K562 (cell line): ENCODE measurements at regions not wholly inside any gene's neighbourhood (a gene's known extent, or its start where the extent isn't known, plus 50 kb on each side); places are given as distances from the start of the nearest gene placed in this dataset.

Experiments used
- ARID3A ChIP-seq: IDR thresholded peaks from 2 replicates; pipeline ENCODE4 v1.6.1; 2012; ENCODE audit warnings: low read depth, low read length, improper control_type of control experiment, borderline replicate concordance
- CEBPB ChIP-seq: fragments of 450-650 bp; IDR thresholded peaks from 2 replicates; pipeline ENCODE4 v1.6.1; 2016; ENCODE audit warnings: missing genetic modification characterization, missing compliant biosample characterization
- COPS2 ChIP-seq: fragments of 450-650 bp; conservative IDR thresholded peaks from 2 replicates; pipeline ENCODE4 v1.6.1; 2016; ENCODE audit warnings: mild to moderate bottlenecking, moderate library complexity
- CREB1 ChIP-seq, 2 experiments: sonication (generic) in 1 of 2; formaldehyde crosslinking in 1 of 2; IDR thresholded peaks; 2 replicates each; pipeline versions ENCODE4 v1.6.1 to v1.8.0; 2012 to 2022; ENCODE audit warnings: inconsistent platforms in 1 of 2, mild to moderate bottlenecking in 1 of 2, missing genetic modification reagents in 1 of 2, moderate library complexity in 1 of 2
- ELF2 ChIP-seq: fragments of 250-450 bp; sonication (Bioruptor Pico); IDR thresholded peaks from 2 replicates; pipeline ENCODE4 v1.5.0; 2021; ENCODE audit warnings: mild to moderate bottlenecking
- EZH2 ChIP-seq: IDR thresholded peaks from 2 replicates; pipeline ENCODE4 v1.6.1; 2012; ENCODE audit warnings: low read depth, mild to moderate bottlenecking, inconsistent platforms, low read length, borderline replicate concordance
- FOXJ2 ChIP-seq: fragments of 200-800 bp; sonication (Bioruptor generic); IDR thresholded peaks from 2 replicates; pipeline ENCODE4 v1.6.1; 2016; ENCODE audit warnings: missing genetic modification characterization, missing compliant biosample characterization
- HMG20A ChIP-seq: fragments of 450-650 bp; formaldehyde crosslinking; conservative IDR thresholded peaks from 2 replicates; pipeline ENCODE4 v1.4.0; 2020; ENCODE audit warnings: mild to moderate bottlenecking, mixed read lengths
- HSF4 ChIP-seq: fragments of 250-450 bp; sonication (Bioruptor Pico); IDR thresholded peaks from 2 replicates; pipeline ENCODE4 v2.1.2; 2022; ENCODE audit warnings: mild to moderate bottlenecking, moderate library complexity, borderline replicate concordance
- KDM1A ChIP-seq, 2 experiments: fragments of 450-650 bp; IDR thresholded peaks; 2 replicates each; pipeline ENCODE4 v1.6.1; 2016; ENCODE audit warnings: mild to moderate bottlenecking in 2 of 2
- KDM4B ChIP-seq, 2 experiments: fragments of 450-650 bp in 1 of 2; sonication (generic) in 1 of 2; IDR thresholded peaks; 2 replicates each; pipeline ENCODE4 v1.6.1; 2016 to 2017; ENCODE audit warnings: borderline replicate concordance in 2 of 2, antibody characterized with exemption in 1 of 2, low read depth in 1 of 2, mild to moderate bottlenecking in 1 of 2
- MAFF ChIP-seq: IDR thresholded peaks from 2 replicates; pipeline ENCODE4 v1.6.1; 2012; ENCODE audit warnings: low read length, improper control_type of control experiment
- MEIS2 ChIP-seq: fragments of 450-650 bp; IDR thresholded peaks from 2 replicates; pipeline ENCODE4 v1.6.1; 2014; ENCODE audit warnings: mild to moderate bottlenecking; ENCODE audit not compliant: partially characterized antibody
- MXI1 ChIP-seq: IDR thresholded peaks from 2 replicates; pipeline ENCODE4 v1.6.1; 2011; ENCODE audit warnings: low read depth, mild to moderate bottlenecking, improper control_type of control experiment, low read length
- NCOA4 ChIP-seq: fragments of 450-650 bp; IDR thresholded peaks from 2 replicates; pipeline ENCODE4 v1.6.1; 2018; ENCODE audit warnings: mild to moderate bottlenecking; ENCODE audit not compliant: partially characterized antibody
- NFIX ChIP-seq: fragments of 250-450 bp; sonication (Bioruptor Pico); IDR thresholded peaks from 2 replicates; pipeline ENCODE4 v1.4.0; 2020; ENCODE audit warnings: low read depth, mild to moderate bottlenecking, moderate library complexity
- PBX2 ChIP-seq, 2 experiments: IDR thresholded peaks in 1 of 2; conservative IDR thresholded peaks in 1 of 2; 2 replicates each; pipeline ENCODE4 v1.6.1; 2016; ENCODE audit warnings: low read depth in 2 of 2, mild to moderate bottlenecking in 1 of 2, missing compliant biosample characterization in 1 of 2, missing genetic modification characterization in 1 of 2, moderate library complexity in 1 of 2
- RAD51 ChIP-seq: fragments of 450-650 bp; IDR thresholded peaks from 2 replicates; pipeline ENCODE4 v1.7.1; 2016; ENCODE audit warnings: low read depth, mild to moderate bottlenecking, borderline replicate concordance
- RBM15 ChIP-seq: fragments of 200-400 bp; formaldehyde crosslinking; IDR thresholded peaks from 2 replicates; pipeline ENCODE4 v1.6.1; 2018; ENCODE audit warnings: mild to moderate bottlenecking, low read length, moderate library complexity; ENCODE audit not compliant: insufficient read depth
- TAF7 ChIP-seq: fragments of 450-650 bp; IDR thresholded peaks from 2 replicates; pipeline ENCODE4 v1.6.1; 2016; ENCODE audit warnings: missing genetic modification characterization, missing compliant biosample characterization
- TEAD4 ChIP-seq, 2 experiments: sonication (generic) in 1 of 2; formaldehyde crosslinking in 1 of 2; IDR thresholded peaks; 2 replicates each; pipeline versions ENCODE4 v1.6.1 to v1.8.0; 2012 to 2022; ENCODE audit warnings: borderline replicate concordance in 1 of 2, inconsistent platforms in 1 of 2, low read length in 1 of 2, mild to moderate bottlenecking in 1 of 2, missing genetic modification reagents in 1 of 2
- TRIM24 ChIP-seq, 2 experiments: fragments of 450-650 bp; IDR thresholded peaks; 2 replicates each; pipeline ENCODE4 v1.6.1; 2016
- ZFP1 ChIP-seq: fragments of 450-650 bp; formaldehyde crosslinking; IDR thresholded peaks from 2 replicates; pipeline ENCODE4 v1.4.0; 2020; ENCODE audit warnings: mild to moderate bottlenecking, mixed read lengths
- ZNF232 ChIP-seq: sonication (generic); formaldehyde crosslinking; IDR thresholded peaks from 2 replicates; pipeline ENCODE4 v1.8.0; 2022; ENCODE audit warnings: mild to moderate bottlenecking, missing genetic modification reagents
- ZNF3 ChIP-seq: fragments of 250-450 bp; sonication (Bioruptor Pico); IDR thresholded peaks from 2 replicates; pipeline ENCODE4 v1.5.0; 2021; ENCODE audit warnings: mild to moderate bottlenecking, moderate library complexity

- no peak for TF ChIP-seq PBX2 (CRISPR knock-in tag; IDR thresholded peaks at IDR 0.05; ENCODE audit: low read depth)
- peak; percentile 75 for TF ChIP-seq PBX2 (tag; conservative IDR thresholded peaks at IDR 0.05; ENCODE audit: low read depth)
- TF ChIP-seq HMG20A (CRISPR knock-in tag), result no peak
- TF ChIP-seq TRIM24 (IDR thresholded peaks at IDR 0.05), result peak in 1 of 2 experiments; percentile 47; a peak in 1 of 4 replicates
- TF ChIP-seq MEIS2, result peak; percentile 77
- no peak for TF ChIP-seq ZNF232 (CRISPR knock-in tag)
- peak; percentile 29; the same call in 1 of the 2 replicates for TF ChIP-seq CEBPB (tag)
- peak; percentile 70 to 80 for TF ChIP-seq KDM1A (IDR thresholded peaks at IDR 0.05)
- TF ChIP-seq EZH2, result no peak
- peak; percentile 42; the same call in 1 of the 2 replicates for TF ChIP-seq TEAD4 (IDR thresholded peaks at IDR 0.05; ENCODE audit: low read length)
- no peak for TF ChIP-seq TEAD4 (CRISPR knock-in tag; IDR thresholded peaks at IDR 0.05; ENCODE audit: borderline replicate concordance)
- TF ChIP-seq NCOA4, result no peak
- TF ChIP-seq COPS2, result no peak
- no peak for TF ChIP-seq KDM4B (IDR thresholded peaks at IDR 0.05; ENCODE audit: borderline replicate concordance in 2 of 2, low read depth in 1 of 2)
- TF ChIP-seq FOXJ2 (tag), result 0 out of 2 replicates have a peak, but pooled peaks have one; percentile 11
- TF ChIP-seq ZFP1 (CRISPR knock-in tag), result no peak
- TF ChIP-seq TAF7, result no peak
- TF ChIP-seq MXI1, result no peak
- no peak for TF ChIP-seq ELF2
- TF ChIP-seq RAD51, result no peak
- no peak for TF ChIP-seq ZNF3 (CRISPR knock-in tag)
- no peak for TF ChIP-seq CREB1 (IDR thresholded peaks at IDR 0.05)
- TF ChIP-seq CREB1 (CRISPR knock-in tag; IDR thresholded peaks at IDR 0.05), result no peak
- no peak for TF ChIP-seq MAFF
- no peak for TF ChIP-seq NFIX (CRISPR knock-in tag)
- no peak for TF ChIP-seq HSF4
- no peak for TF ChIP-seq ARID3A
- no peak for TF ChIP-seq RBM15
These were observed 1471.2 kb upstream of the NUDT12 start (continued) for GRCh38 chr5:105033637-105034400.
